ENCODE measurements at regions not wholly inside any gene's neighbourhood (a gene's known extent, or its start where the extent isn't known, plus 50 kb on each side); places are given as distances from the start of the nearest gene placed in this dataset.

DNA sequence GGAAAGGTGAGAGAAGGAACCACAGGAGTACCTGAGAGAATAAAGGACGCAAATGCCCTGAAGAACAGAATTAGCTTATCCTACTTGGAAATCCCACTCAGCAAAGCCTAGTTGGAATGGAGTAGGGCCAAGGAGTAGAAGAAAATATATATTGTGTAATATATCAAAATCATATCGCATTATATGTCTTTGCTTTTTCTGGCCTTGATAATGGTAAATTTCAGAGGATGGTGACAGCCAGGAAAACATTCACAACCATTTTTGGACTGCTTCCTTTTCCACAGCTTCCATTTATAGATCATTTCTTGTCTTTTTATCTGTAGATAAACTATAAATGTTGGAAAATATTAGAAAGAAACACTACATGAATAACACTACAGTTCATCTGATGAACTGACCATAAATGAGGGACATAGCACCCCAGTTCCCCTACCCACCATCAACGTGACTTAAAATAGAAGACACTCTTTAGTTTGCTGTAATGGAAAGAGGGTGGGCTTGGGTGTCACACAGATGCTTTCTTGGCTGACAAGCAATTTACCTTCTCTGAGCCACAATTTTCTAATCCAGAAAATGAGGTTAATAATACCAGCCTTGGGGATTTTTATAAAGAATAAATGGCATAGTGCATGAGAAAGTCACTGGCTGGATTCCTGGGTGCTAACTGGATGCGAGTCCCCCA is 569.6 kb downstream of the NTRK3 start:
- intact Hi-C loops (cut with DNase I): no loop called here
- TF ChIP-seq, protein P1, sequence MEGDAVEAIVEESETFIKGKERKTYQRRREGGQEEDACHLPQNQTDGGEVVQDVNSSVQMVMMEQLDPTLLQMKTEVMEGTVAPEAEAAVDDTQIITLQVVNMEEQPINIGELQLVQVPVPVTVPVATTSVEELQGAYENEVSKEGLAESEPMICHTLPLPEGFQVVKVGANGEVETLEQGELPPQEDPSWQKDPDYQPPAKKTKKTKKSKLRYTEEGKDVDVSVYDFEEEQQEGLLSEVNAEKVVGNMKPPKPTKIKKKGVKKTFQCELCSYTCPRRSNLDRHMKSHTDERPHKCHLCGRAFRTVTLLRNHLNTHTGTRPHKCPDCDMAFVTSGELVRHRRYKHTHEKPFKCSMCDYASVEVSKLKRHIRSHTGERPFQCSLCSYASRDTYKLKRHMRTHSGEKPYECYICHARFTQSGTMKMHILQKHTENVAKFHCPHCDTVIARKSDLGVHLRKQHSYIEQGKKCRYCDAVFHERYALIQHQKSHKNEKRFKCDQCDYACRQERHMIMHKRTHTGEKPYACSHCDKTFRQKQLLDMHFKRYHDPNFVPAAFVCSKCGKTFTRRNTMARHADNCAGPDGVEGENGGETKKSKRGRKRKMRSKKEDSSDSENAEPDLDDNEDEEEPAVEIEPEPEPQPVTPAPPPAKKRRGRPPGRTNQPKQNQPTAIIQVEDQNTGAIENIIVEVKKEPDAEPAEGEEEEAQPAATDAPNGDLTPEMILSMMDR (IDR thresholded peaks at IDR 0.05): no peak
- TF ChIP-seq POLR2AphosphoS5 (IDR thresholded peaks at IDR 0.05) (no peak), POLR2A (IDR thresholded peaks at IDR 0.05) (no peak)
- 91% methylated on average over 4 of the region's 4 CpGs for WGBS
- Histone ChIP-seq H3K36me3 (no peaks in the 10 kb centered on the region), H3K27me3 (replicated peaks; ENCODE audit: insufficient read depth) (no peaks in the 10 kb centered on the region), H3K4me3 (no peak overlapping the region), H3K9me3 (no peaks in the 10 kb centered on the region), H3K4me1 (replicated peaks) (no peaks in the 10 kb centered on the region), H3K27ac (no peak overlapping the region)
- DNase-seq (ENCODE audit: low spot score): no peak

DNA sequence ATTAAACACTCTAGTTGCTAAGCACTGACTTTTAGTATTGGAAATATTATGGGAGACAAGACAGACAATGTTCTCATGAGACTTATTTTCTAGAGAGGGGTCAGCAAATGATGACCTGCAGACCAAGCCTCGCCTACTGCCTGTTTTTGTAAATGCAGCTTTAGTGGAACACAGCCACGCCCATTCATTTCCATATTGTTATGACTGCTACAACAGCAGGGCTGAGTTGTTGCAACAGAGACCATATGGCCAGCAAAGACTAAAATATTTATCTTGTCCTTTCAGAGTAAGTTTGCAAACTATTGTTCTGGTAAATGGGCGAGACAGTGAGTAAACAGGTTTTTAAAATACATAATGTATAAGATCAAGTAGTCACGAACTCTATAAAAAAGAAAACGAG is 570.2 kb downstream of the NTRK3 start:
- no peak overlapping the region for H3K27ac ChIP-seq
- TF ChIP-seq, protein P1 (IDR thresholded peaks at IDR 0.05): no peak
- no peak for TF ChIP-seq POLR2AphosphoS5 (IDR thresholded peaks at IDR 0.05)
- TF ChIP-seq POLR2A (IDR thresholded peaks at IDR 0.05): no peak
- H3K36me3 ChIP-seq: no peaks in the 10 kb centered on the region
- no peak for DNase-seq (ENCODE audit: low spot score)
- H3K4me1 ChIP-seq (replicated peaks): no peaks in the 10 kb centered on the region
- intact Hi-C loops (cut with DNase I): no loop called here
- WGBS: 57% methylated on average over 5 of the region's 5 CpGs
- H3K9me3 ChIP-seq: no peaks in the 10 kb centered on the region
- no peak overlapping the region for H3K4me3 ChIP-seq
- H3K27me3 ChIP-seq (replicated peaks; ENCODE audit: insufficient read depth): no peaks in the 10 kb centered on the region

DNA sequence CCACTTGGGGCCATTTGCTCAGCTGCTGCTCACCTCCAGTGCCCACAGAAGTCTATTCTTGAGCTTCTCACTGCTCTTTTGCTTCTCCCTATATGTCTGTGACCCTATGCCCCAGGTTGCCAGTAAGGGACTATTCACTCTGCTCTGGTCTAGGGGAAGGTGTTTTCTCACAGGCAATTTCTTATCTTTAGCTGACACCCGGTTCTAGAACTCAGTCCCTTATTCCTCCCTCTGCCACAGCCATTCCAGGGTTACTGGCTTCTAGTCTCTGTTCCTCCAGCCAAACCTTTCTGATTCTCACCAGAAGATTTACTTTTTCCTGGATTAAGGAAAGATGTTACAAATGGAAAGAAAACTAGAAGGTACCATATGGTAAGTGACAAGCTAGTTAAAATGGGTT is 574.0 kb downstream of the NTRK3 start:
- intact Hi-C loops (cut with DNase I): no loop called here
- DNase-seq (ENCODE audit: low spot score): no peak
- Histone ChIP-seq H3K4me3 (no peak overlapping the region), H3K27me3 (replicated peaks; ENCODE audit: insufficient read depth) (no peaks in the 10 kb centered on the region), H3K36me3 (no peaks in the 10 kb centered on the region), H3K9me3 (no peaks in the 10 kb centered on the region), H3K27ac (no peak overlapping the region), H3K4me1 (replicated peaks) (no peaks in the 10 kb centered on the region)
- TF ChIP-seq POLR2A (IDR thresholded peaks at IDR 0.05): no peak
- TF ChIP-seq, protein P1 (IDR thresholded peaks at IDR 0.05): no peak
- no peak for TF ChIP-seq POLR2AphosphoS5 (IDR thresholded peaks at IDR 0.05)
- 100% methylated on average over 1 of the region's 1 CpG for WGBS

DNA sequence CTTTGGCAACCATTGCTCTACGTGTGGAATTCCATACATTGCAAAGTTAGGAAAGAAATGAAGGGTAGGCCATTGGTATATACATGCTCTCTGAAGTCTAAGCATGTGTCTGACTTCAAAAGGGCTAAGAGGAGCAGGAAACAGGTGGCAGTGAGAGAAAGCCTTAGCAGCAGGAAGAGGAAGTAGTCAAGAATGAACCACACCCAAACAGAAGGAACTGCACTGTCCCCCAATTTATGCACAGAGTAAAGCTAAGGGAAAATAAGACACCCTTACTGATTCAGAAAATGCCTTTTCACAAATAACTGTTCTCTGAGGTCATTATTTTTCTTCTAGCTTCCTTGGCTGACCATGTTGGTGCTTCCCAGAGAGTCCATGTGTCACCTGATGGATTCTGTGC is 575.4 kb downstream of the NTRK3 start:
- H3K4me1 ChIP-seq (replicated peaks): no peaks in the 10 kb centered on the region
- DNase-seq (ENCODE audit: low spot score): no peak
- H3K27ac ChIP-seq: no peak overlapping the region
- WGBS: 88% methylated on average over 1 of the region's 1 CpG
- intact Hi-C loops (cut with DNase I): no loop called here
- H3K27me3 ChIP-seq (replicated peaks; ENCODE audit: insufficient read depth): no peaks in the 10 kb centered on the region
- no peaks in the 10 kb centered on the region for H3K36me3 ChIP-seq
- TF ChIP-seq POLR2AphosphoS5 (IDR thresholded peaks at IDR 0.05): no peak
- TF ChIP-seq, protein P1 (IDR thresholded peaks at IDR 0.05): no peak
- TF ChIP-seq POLR2A (IDR thresholded peaks at IDR 0.05): no peak
- H3K9me3 ChIP-seq: no peaks in the 10 kb centered on the region
- no peak overlapping the region for H3K4me3 ChIP-seq

DNA sequence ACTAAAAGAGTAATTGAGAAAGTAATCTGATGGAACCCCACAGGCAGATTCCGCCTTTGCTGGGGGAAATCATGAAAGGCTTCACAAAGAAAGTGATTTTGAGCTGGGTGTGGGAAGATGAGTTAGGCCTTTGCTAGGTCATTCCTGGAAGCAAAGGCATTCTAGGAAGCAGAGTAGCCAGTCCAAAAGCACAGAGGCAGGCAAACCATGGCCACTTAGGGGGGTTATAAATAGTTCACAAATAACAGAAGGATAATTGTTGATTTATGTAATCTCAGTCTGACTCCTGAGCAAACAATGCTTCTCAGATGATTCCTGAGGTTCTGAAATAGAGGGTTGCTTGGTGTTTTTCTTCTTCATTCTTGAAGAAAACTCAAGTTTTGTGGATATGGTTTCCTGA is 576.3 kb downstream of the NTRK3 start:
- 97% methylated on average over 1 of the region's 1 CpG for WGBS
- H3K4me1 ChIP-seq (replicated peaks): no peaks in the 10 kb centered on the region
- no peak overlapping the region for H3K4me3 ChIP-seq
- TF ChIP-seq, protein P1 (IDR thresholded peaks at IDR 0.05): no peak
- TF ChIP-seq POLR2AphosphoS5 (IDR thresholded peaks at IDR 0.05): no peak
- no peak for TF ChIP-seq POLR2A (IDR thresholded peaks at IDR 0.05)
- H3K27ac ChIP-seq: no peak overlapping the region
- intact Hi-C loops (cut with DNase I): no loop called here
- no peaks in the 10 kb centered on the region for H3K9me3 ChIP-seq
- H3K36me3 ChIP-seq: no peaks in the 10 kb centered on the region
- DNase-seq (ENCODE audit: low spot score): no peak
- no peaks in the 10 kb centered on the region for H3K27me3 ChIP-seq (replicated peaks; ENCODE audit: insufficient read depth)

Data from prostate gland (tissue), 2 donors.